ENCODE measurements at regions not wholly inside any gene's neighbourhood (a gene's known extent, or its start where the extent isn't known, plus 50 kb on each side); places are given as distances from the start of the nearest gene placed in this dataset.

GRCh38 chr13:111399334-111399733 lies 78.9 kb downstream of the TEX29 start:
- Mint-ChIP-seq H3K27me3 (ENCODE audit: low read depth in 3 of 3) (peaks cover 0 to 7% (median 4%) of the 10 kb centered on the region in 3 donors), H3K9me3 (peaks cover 0 to 6% (median 0%) of the 10 kb centered on the region in 7 donors), H3K36me3 (no peaks in the 10 kb centered on the region), H3K27ac (no peak overlapping the region), H3K4me1 (no peaks in the 10 kb centered on the region), H3K4me3 (no peak overlapping the region)
- Histone ChIP-seq H3K4me1 (ENCODE audit: control insufficient read depth in 1 of 2, insufficient read depth in 2 of 2, low read length in 2 of 2) (no peaks in the 10 kb centered on the region), H3K27me3 (ENCODE audit: control insufficient read depth in 2 of 2, insufficient read depth in 2 of 2, low read length in 2 of 2) (no peaks in the 10 kb centered on the region), H3K36me3 (replicated peaks in 1 of 2; ENCODE audit: control insufficient read depth in 1 of 2, insufficient read depth in 2 of 2, low read length in 2 of 2) (no peaks in the 10 kb centered on the region), H3K27ac (ENCODE audit: low read depth in 1 of 2, low read length in 2 of 2) (no peak overlapping the region), H3K9me3 (replicated peaks in 1 of 2; ENCODE audit: control insufficient read depth in 1 of 2, insufficient read depth in 1 of 2, low read length in 2 of 2) (no peaks in the 10 kb centered on the region), H3K79me2 (ENCODE audit: insufficient read depth, low read length) (no peaks in the 10 kb centered on the region), H3K9ac (ENCODE audit: insufficient read depth, low read length, poor library complexity, severe bottlenecking) (no peak overlapping the region), H3K4me2 (replicated peaks; ENCODE audit: extremely low read depth, low read length, poor library complexity, severe bottlenecking) (no peak overlapping the region), H4K20me1 (ENCODE audit: insufficient read depth, low read length) (no peaks in the 10 kb centered on the region), H3K4me3 (replicated peaks in 1 of 3; ENCODE audit: low read depth in 2 of 3, low read length in 3 of 3) (no peak overlapping the region), H2AFZ (ENCODE audit: insufficient read depth, low read depth, low read length, poor library complexity, severe bottlenecking) (no peak overlapping the region)
- TF ChIP-seq CTCF (IDR thresholded peaks at IDR 0.05) = no peak
- no peak for DNase-seq
- 86% methylated on average over 10 of the region's 11 CpGs for WGBS (ENCODE audit: insufficient coverage)
- intact Hi-C loops (cut with micrococcal nuclease) = no loop called here

GRCh38 chr13:111399776-111400538 lies 79.5 kb downstream of the TEX29 start:
- no peak overlapping the region for H3K4me3 Mint-ChIP-seq
- Histone ChIP-seq H3K4me1 (ENCODE audit: control insufficient read depth in 1 of 2, insufficient read depth in 2 of 2, low read length in 2 of 2) (no peaks in the 10 kb centered on the region), H4K20me1 (ENCODE audit: insufficient read depth, low read length) (no peaks in the 10 kb centered on the region), H3K79me2 (ENCODE audit: insufficient read depth, low read length) (no peaks in the 10 kb centered on the region), H3K9ac (ENCODE audit: insufficient read depth, low read length, poor library complexity, severe bottlenecking) (no peak overlapping the region), H3K27me3 (ENCODE audit: control insufficient read depth in 2 of 2, insufficient read depth in 2 of 2, low read length in 2 of 2) (no peaks in the 10 kb centered on the region), H3K4me3 (replicated peaks in 1 of 3; ENCODE audit: low read depth in 2 of 3, low read length in 3 of 3) (no peak overlapping the region), H2AFZ (ENCODE audit: insufficient read depth, low read depth, low read length, poor library complexity, severe bottlenecking) (no peak overlapping the region), H3K9me3 (replicated peaks in 1 of 2; ENCODE audit: control insufficient read depth in 1 of 2, insufficient read depth in 1 of 2, low read length in 2 of 2) (no peaks in the 10 kb centered on the region), H3K36me3 (replicated peaks in 1 of 2; ENCODE audit: control insufficient read depth in 1 of 2, insufficient read depth in 2 of 2, low read length in 2 of 2) (no peaks in the 10 kb centered on the region), H3K27ac (ENCODE audit: low read depth in 1 of 2, low read length in 2 of 2) (no peak overlapping the region), H3K4me2 (replicated peaks; ENCODE audit: extremely low read depth, low read length, poor library complexity, severe bottlenecking) (no peak overlapping the region)
- no peaks in the 10 kb centered on the region for H3K36me3 Mint-ChIP-seq
- TF ChIP-seq CTCF (IDR thresholded peaks at IDR 0.05) = no peak
- no peaks in the 10 kb centered on the region for H3K4me1 Mint-ChIP-seq
- peaks cover 0 to 6% (median 0%) of the 10 kb centered on the region in 7 donors for H3K9me3 Mint-ChIP-seq
- WGBS (ENCODE audit: insufficient coverage) = 89% methylated on average over 18 of the region's 18 CpGs
- DNase-seq = no peak
- intact Hi-C loops (cut with micrococcal nuclease) = no loop called here
- peaks cover 3 to 7% (median 4%) of the 10 kb centered on the region in 3 donors for H3K27me3 Mint-ChIP-seq (ENCODE audit: low read depth in 3 of 3)
- no peak overlapping the region for H3K27ac Mint-ChIP-seq

Measured in CD14-positive monocyte (primary cell).